T-helper 1 cell treated with Interleukin-12 subunit alpha and Interleukin-12 subunit beta and Interleukin-4 antibody, amounts not matched to agents 30 μg/mL and 1 μg/mL, for 36 hours (primary cell): ENCODE measurements at regions not wholly inside any gene's neighbourhood (a gene's known extent, or its start where the extent isn't known, plus 50 kb on each side); places are given as distances from the start of the nearest gene placed in this dataset.
A peak's percentile ranks its signal among the peaks of the same experiment; 100 is the strongest.
"Not testable (repeated sequence)": the region's sequence is repeated elsewhere in the genome, so short reads cannot be mapped to it uniquely, and the experiment has no call there.

Experiments
- H3K27ac Mint-ChIP-seq: one replicate; pipeline ENCODE4 v1.8.0; 2021; ENCODE audit warnings: mild to moderate bottlenecking, mixed read lengths
- H3K27me3 Mint-ChIP-seq: one replicate; pipeline ENCODE4 v1.8.0; 2021; ENCODE audit warnings: low read depth, mixed read lengths
- H3K36me3 Mint-ChIP-seq: one replicate; pipeline ENCODE4 v1.8.0; 2021; ENCODE audit warnings: low read depth, mixed read lengths
- H3K4me1 Mint-ChIP-seq: one replicate; pipeline ENCODE4 v1.8.0; 2021; ENCODE audit warnings: low read depth, mixed read lengths
- H3K4me3 Mint-ChIP-seq: one replicate; pipeline ENCODE4 v1.8.0; 2021; ENCODE audit warnings: mild to moderate bottlenecking, moderate library complexity, mixed read lengths
- H3K9me3 Mint-ChIP-seq: one replicate; pipeline ENCODE4 v1.8.0; 2021; ENCODE audit warnings: mixed read lengths

DNA sequence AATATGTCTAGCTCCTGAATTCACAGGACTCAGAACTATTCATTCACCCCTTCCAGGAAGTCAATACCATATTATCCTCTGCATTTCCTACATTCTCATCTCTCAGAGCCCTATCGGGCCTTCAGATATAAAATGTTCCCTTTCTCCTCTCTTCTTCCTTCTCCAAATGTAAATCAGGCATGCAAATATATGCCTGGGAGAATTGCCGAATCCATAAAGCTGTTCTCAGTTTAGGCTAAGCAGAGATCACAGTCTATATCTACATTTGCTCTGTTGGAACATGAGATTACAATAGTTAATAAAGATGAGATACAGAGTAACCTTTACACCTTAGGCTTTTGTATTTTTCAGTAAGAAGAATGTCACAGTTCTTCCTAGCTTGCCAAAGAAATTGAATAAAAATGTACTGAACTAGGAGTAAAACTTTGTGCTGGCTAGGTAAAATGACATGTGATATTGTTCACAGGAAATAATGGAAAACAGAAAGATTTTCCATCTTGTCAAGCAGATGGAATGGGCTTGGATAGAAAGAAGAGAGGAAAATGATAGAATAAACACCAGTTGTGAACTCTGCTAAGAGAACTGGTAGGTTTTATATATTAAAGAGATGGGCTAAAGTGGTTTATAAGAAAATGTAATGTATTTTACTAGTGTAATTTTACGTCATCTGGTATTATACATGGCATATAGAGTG is 161.5 kb downstream of the NRIP1 start:
- no peak overlapping the region for H3K4me3 Mint-ChIP-seq
- H3K27me3 Mint-ChIP-seq, result no peaks in the 10 kb centered on the region

GRCh38 chr21:14901482-14901958 is 163.3 kb downstream of the NRIP1 start:
- peaks cover 8% of the 10 kb centered on the region for H3K4me1 Mint-ChIP-seq
- no peaks in the 10 kb centered on the region for H3K27me3 Mint-ChIP-seq
- no peaks in the 10 kb centered on the region for H3K36me3 Mint-ChIP-seq
- no peak overlapping the region for H3K4me3 Mint-ChIP-seq
- H3K27ac Mint-ChIP-seq, result no peak overlapping the region
- H3K9me3 Mint-ChIP-seq, result no peaks in the 10 kb centered on the region

More for the DNA sequence above, 161.5 kb downstream of the NRIP1 start:
- Mint-ChIP-seq H3K4me1 (peaks cover 8% of the 10 kb centered on the region), H3K27ac (no peak overlapping the region), H3K36me3 (no peaks in the 10 kb centered on the region), H3K9me3 (no peaks in the 10 kb centered on the region)

DNA sequence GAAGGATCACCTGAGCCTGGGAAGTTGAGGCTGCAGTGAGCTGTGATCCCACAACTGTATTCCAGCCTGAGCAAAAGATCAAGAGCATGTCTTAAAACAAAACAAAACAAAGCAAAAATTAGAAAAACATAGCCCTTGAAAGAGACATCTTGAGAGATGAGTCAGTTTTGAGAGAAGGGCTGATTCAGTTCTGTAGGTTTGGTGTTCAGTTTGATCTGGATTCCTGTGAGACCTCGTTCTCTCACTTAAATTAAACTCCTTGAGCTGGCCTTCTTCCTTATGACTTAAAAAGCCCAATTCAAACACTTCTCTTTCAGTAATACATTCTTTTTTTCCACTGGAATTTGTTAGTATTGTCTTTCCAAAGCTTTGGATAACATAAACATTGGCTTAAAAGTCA is 164.2 kb downstream of the NRIP1 start:
- H3K4me3 Mint-ChIP-seq, result no peak overlapping the region
- H3K36me3 Mint-ChIP-seq, result no peaks in the 10 kb centered on the region
- H3K27ac Mint-ChIP-seq, result peak overlapping the region; percentile 31

DNA sequence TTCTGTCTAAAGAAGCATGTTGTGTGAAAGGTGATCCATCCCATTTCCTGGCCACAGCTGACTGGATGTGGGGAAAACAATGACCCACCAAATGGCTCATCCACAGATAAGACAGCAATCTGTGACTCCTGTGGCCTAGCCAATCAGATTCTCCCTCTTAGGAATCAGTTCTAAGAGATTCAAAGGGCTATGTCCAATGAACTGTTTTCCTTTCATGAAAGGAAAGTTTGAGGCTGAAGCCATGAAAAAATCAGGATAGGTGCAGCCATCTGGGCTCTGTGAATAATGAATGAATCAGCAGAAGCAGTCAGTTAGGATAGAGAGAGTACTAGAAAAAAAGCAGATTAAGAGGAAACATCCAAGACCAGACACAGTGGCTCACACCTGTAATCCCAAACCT is 164.7 kb downstream of the NRIP1 start:
- no peak overlapping the region for H3K27ac Mint-ChIP-seq
- H3K9me3 Mint-ChIP-seq, result no peaks in the 10 kb centered on the region
- H3K4me3 Mint-ChIP-seq, result no peak overlapping the region
- peaks cover 8% of the 10 kb centered on the region for H3K4me1 Mint-ChIP-seq
- no peaks in the 10 kb centered on the region for H3K27me3 Mint-ChIP-seq
- no peaks in the 10 kb centered on the region for H3K36me3 Mint-ChIP-seq

More for the DNA sequence above, 164.2 kb downstream of the NRIP1 start:
- Mint-ChIP-seq H3K9me3 (no peaks in the 10 kb centered on the region), H3K4me1 (peaks cover 8% of the 10 kb centered on the region), H3K27me3 (no peaks in the 10 kb centered on the region)

DNA sequence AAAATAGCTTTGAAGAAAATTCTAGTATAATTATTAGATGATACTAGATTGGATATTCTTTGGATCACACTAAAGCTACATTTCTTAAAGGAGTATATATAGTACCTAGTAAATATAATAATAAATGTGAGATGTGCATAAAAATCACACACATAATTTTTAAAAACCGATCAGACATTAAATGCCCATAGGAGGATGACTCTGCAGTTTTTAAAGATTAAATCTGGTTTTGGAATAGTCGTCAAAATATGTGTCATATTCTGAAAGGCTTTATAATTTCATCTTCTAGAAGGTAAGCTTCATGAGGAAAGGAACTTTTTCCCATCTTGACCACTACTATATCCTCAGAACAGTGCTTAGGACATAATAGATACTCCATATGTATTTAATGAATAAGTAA is 169.0 kb downstream of the NRIP1 start:
- Mint-ChIP-seq H3K36me3 (no peaks in the 10 kb centered on the region), H3K9me3 (no peaks in the 10 kb centered on the region), H3K27me3 (no peaks in the 10 kb centered on the region), H3K4me1 (peaks cover 2% of the 10 kb centered on the region), H3K27ac (no peak overlapping the region), H3K4me3 (no peak overlapping the region)

- H3K27ac Mint-ChIP-seq, result no peak overlapping the region
- H3K4me3 Mint-ChIP-seq, result no peak overlapping the region
- H3K4me1 Mint-ChIP-seq, result peaks cover 2% of the 10 kb centered on the region
- H3K9me3 Mint-ChIP-seq, result no peaks in the 10 kb centered on the region
- no peaks in the 10 kb centered on the region for H3K36me3 Mint-ChIP-seq
- H3K27me3 Mint-ChIP-seq, result no peaks in the 10 kb centered on the region
These were observed 174.7 kb downstream of the NRIP1 start for GRCh38 chr21:14890141-14890540.

GRCh38 chr21:14889080-14889810 is 175.6 kb downstream of the NRIP1 start:
- Mint-ChIP-seq H3K4me1 (peaks cover 2% of the 10 kb centered on the region), H3K4me3 (no peak overlapping the region), H3K27ac (no peak overlapping the region), H3K9me3 (no peaks in the 10 kb centered on the region), H3K27me3 (no peaks in the 10 kb centered on the region), H3K36me3 (no peaks in the 10 kb centered on the region)

DNA sequence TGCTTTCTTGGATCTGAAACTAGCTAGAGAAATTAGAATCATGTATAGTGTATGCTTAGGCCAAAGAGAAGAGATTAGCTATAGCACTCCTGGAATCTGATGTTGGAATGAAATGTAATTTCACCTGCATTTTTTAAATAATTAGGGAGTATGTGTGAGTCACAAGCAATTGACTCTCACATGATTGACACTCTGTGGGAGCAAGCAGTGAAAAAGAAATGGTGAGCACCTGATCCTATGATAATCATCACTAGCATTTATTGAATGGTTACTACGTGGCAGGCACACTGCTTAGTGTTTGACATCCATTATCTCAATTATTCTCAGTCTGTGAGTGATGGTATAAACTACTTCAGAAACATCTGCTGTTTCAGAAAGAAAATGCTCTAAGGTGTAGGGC is 176.6 kb downstream of the NRIP1 start:
- Mint-ChIP-seq H3K27ac (no peak overlapping the region), H3K27me3 (no peaks in the 10 kb centered on the region), H3K4me1 (peaks cover 2% of the 10 kb centered on the region), H3K36me3 (no peaks in the 10 kb centered on the region), H3K4me3 (no peak overlapping the region), H3K9me3 (no peaks in the 10 kb centered on the region)

GRCh38 chr21:14886001-14886400 is 178.8 kb downstream of the NRIP1 start:
- Mint-ChIP-seq H3K4me3 (no peak overlapping the region), H3K27ac (no peak overlapping the region)

GRCh38 chr21:14883351-14883750 is 181.4 kb downstream of the NRIP1 start:
- H3K4me1 Mint-ChIP-seq, result no peaks in the 10 kb centered on the region
- H3K9me3 Mint-ChIP-seq, result no peaks in the 10 kb centered on the region
- no peak overlapping the region for H3K27ac Mint-ChIP-seq
- no peak overlapping the region for H3K4me3 Mint-ChIP-seq
- no peaks in the 10 kb centered on the region for H3K36me3 Mint-ChIP-seq
- H3K27me3 Mint-ChIP-seq, result no peaks in the 10 kb centered on the region

More at GRCh38 chr21:14886001-14886400, 178.8 kb downstream of the NRIP1 start:
- Mint-ChIP-seq H3K36me3 (no peaks in the 10 kb centered on the region), H3K4me1 (peaks cover 2% of the 10 kb centered on the region), H3K9me3 (no peaks in the 10 kb centered on the region), H3K27me3 (no peaks in the 10 kb centered on the region)

GRCh38 chr21:14882545-14882944 is 182.3 kb downstream of the NRIP1 start:
- not testable (repeated sequence) for H3K4me3 Mint-ChIP-seq, H3K9me3 Mint-ChIP-seq, H3K27me3 Mint-ChIP-seq

GRCh38 chr21:14881863-14882499 is 182.8 kb downstream of the NRIP1 start:
- Mint-ChIP-seq H3K27me3 (no peaks in the 10 kb centered on the region), H3K27ac (no peak overlapping the region), H3K4me3 (no peak overlapping the region), H3K4me1 (no peaks in the 10 kb centered on the region), H3K9me3 (no peaks in the 10 kb centered on the region), H3K36me3 (no peaks in the 10 kb centered on the region)

More at GRCh38 chr21:14882545-14882944, 182.3 kb downstream of the NRIP1 start:
- H3K36me3 Mint-ChIP-seq, H3K27ac Mint-ChIP-seq, H3K4me1 Mint-ChIP-seq: not testable (repeated sequence)

DNA sequence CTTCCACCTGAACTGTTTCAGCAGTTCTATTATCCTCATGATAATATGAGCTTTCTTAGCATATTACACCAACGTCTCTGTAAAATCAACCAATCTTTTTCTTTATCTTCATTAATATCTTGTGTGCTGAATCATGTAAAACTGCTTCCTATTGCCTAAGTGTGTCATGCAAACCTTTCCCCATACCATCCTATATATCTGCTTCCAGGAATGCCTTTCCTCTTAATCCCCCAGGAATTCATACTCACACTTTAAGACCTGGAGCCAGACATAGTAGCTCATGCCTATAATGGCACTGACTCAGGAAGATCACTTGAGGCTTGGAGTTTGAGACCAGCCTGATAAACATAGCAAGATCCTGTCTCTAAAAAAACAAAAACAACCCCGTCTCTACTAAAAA is 183.9 kb downstream of the NRIP1 start:
- Mint-ChIP-seq H3K4me3 (no peak overlapping the region), H3K27ac (no peak overlapping the region), H3K36me3 (no peaks in the 10 kb centered on the region), H3K27me3 (no peaks in the 10 kb centered on the region), H3K4me1 (no peaks in the 10 kb centered on the region), H3K9me3 (no peaks in the 10 kb centered on the region)

- Mint-ChIP-seq H3K9me3 (no peaks in the 10 kb centered on the region), H3K36me3 (no peaks in the 10 kb centered on the region), H3K27me3 (no peaks in the 10 kb centered on the region), H3K4me3 (no peak overlapping the region), H3K27ac (no peak overlapping the region), H3K4me1 (no peaks in the 10 kb centered on the region)
These were observed 185.3 kb downstream of the NRIP1 start for GRCh38 chr21:14879458-14879857.

GRCh38 chr21:14878971-14879370 is 185.8 kb downstream of the NRIP1 start:
- H3K36me3 Mint-ChIP-seq, result no peaks in the 10 kb centered on the region
- H3K4me1 Mint-ChIP-seq, result no peaks in the 10 kb centered on the region
- no peaks in the 10 kb centered on the region for H3K9me3 Mint-ChIP-seq
- no peaks in the 10 kb centered on the region for H3K27me3 Mint-ChIP-seq
- H3K27ac Mint-ChIP-seq, result no peak overlapping the region
- no peak overlapping the region for H3K4me3 Mint-ChIP-seq
